Caki2 (cell line): ENCODE measurements at regions not wholly inside any gene's neighbourhood (a gene's known extent, or its start where the extent isn't known, plus 50 kb on each side); places are given as distances from the start of the nearest gene placed in this dataset.

Source experiments
- DNase-seq: peaks from one replicate; pipeline ENCODE4 v3.0.0-alpha.2; 2015; ENCODE audit warnings: low read depth
- in situ Hi-C: cut with HindIII; loops from 2 replicates; pipeline ENCODE4 v1.10.0; 2016; ENCODE audit warnings: low sequenced_read_pairs, low pct_unique_long_range_greater_than_20kb, mixed read lengths

- in situ Hi-C loops = no loop called here
- no peak for DNase-seq
Observed at GRCh38 chr1:237961754-237962153, 71.0 kb upstream of the ZP4 start.

GRCh38 chr1:237959838-237960237 lies 69.1 kb upstream of the ZP4 start:
- DNase-seq = no peak

GRCh38 chr1:237953238-237953637 lies 62.5 kb upstream of the ZP4 start:
- in situ Hi-C loops = no loop called here
- DNase-seq = peak; percentile 11

More at GRCh38 chr1:237959838-237960237, 69.1 kb upstream of the ZP4 start:
- in situ Hi-C loops = no loop called here
